Non-pigmented ciliary epithelial cell (primary cell): ENCODE measurements at regions not wholly inside any gene's neighbourhood (a gene's known extent, or its start where the extent isn't known, plus 50 kb on each side); places are given as distances from the start of the nearest gene placed in this dataset.

Experiments
- DNase-seq: peaks from one replicate; pipeline ENCODE4 v3.0.0-alpha.2; 2010; ENCODE audit warnings: low read depth

DNA sequence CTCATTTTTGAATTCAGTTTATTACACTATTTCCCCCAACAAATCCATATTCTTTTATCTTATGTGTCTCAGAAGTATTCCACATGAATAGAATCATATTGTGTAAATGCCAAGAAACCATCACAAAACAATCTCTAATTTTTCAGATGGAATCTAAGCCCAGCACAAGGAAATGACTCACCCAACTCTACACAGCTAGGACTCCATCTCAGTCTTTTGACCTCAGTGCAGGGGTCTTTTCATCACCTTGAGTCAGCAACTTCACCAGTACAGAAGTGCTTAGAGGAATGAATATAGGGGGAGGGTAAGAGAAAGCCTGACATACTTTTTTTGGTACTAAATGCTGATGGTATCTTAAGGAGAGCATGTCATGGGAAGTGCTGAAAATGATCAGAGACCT, 169.3 kb upstream of the LRRN1 start:
- peak; percentile 11 for DNase-seq

DNA sequence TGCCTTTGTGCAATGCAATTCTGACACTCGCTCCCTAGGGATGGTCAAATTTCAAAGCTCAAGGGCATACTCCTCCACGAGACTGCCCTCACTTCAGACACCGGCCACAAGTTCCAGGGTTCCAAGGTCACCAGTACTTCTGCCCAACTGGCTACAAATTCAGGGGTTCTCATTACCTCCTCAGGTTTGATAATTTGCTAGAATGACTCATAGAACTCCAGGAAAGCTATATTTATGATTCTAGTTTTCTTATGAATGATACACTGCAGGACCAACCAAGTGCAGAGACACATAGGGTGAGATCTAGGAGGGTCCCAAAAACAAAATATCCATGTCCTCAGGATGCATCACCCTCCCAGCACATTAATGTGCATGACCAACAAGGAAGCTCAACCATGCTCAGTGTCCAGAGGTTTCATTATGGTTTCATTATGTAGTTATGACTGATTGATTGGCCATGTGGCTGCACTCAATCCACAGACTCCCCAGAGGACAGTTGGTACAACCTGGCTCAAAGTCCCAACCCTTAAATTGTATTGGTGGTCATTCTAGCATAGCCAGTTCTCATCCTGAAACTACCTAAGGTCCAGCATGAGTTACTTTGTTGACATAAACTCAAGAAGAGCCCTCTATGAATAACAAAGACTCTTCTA, 170.4 kb upstream of the LRRN1 start:
- DNase-seq, result no peak

DNA sequence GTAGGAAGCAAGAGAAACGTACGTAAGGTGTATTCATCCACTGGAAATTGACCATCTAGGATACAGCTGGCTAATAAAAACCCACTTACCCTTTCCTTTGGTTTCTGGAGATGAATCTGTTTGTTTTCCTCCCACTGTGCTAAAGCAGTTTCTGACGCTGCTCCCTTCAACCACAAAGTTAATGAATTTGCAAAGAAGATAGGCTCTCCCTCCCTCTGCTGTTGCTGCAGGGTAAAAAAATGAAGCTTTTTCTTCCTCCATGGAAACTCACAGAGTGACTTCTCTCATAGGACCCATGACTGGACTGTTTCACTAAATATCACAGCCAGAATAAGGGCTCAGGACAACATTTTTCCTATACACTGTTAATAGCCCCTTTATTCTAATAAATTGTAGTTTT, 172.1 kb upstream of the LRRN1 start:
- DNase-seq, result no peak

DNA sequence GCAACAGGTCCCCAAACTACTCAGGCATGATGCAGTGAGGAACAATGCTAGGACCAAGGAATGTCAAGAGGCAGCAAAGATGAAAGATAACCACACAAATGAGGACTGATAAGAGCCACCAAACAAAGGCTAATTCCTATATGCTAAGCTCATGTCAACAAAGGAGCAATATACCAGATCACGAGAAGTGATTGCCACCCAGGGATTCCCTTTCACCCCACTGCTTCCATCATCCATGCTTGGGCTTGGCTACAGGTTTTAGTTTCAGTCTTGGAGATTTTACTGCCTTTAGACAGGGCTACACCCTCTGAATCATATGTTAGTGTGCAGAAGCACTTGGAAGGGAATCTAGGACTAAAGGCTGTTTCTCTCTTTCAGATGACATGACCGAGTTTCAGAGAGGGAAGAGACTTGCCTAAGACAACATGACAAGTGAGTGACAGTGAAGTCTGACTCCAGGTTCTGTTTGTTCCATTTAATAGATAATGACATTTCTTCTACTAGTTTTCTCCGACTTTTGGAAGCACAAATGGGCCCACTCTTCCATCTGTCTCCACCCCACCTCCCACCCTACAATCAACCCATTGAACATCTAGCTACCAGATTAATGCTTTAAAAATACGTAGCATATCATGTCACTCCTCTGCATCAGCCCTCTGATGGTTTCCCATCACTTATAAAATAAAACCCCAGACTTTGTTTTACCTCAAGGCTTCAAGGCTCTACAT, 173.5 kb upstream of the LRRN1 start:
- no peak for DNase-seq

DNA sequence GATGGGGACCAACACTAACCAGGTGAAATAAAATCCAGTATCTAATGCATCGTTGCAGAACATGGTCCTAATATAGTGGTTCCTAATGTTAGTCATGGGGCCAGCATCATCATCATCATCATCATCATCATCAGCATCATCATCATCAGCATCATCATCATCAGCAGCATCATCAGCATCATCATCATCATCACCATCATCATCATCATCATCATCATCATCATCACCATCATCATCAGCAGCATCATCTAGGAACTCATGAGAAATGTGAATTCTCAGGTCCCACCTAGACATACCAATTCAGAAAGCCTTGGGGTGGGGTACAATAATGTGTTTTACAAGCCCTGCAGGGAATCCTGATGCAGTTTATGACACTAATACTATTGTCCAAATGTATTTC, 179.4 kb upstream of the LRRN1 start:
- no peak for DNase-seq

DNA sequence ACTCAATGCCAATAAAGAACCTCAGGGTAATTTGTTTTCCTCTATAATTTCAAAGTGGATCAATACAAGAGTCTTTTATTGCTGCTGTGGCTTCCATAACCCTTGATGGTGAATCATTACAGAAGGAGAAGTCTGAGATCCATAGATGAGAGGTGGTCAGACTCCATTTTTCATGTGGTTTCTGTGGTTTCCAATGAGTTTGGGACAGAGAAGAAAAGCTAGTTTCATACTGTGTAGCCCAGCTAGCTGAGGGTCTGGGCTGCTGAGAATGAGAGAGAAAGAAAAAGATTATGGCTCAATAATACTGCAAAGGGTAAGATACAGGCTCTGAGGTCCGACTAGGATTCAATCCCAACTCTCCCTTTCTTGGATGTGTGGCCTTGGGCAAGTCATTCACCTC, 180.6 kb upstream of the LRRN1 start:
- DNase-seq, result no peak

DNA sequence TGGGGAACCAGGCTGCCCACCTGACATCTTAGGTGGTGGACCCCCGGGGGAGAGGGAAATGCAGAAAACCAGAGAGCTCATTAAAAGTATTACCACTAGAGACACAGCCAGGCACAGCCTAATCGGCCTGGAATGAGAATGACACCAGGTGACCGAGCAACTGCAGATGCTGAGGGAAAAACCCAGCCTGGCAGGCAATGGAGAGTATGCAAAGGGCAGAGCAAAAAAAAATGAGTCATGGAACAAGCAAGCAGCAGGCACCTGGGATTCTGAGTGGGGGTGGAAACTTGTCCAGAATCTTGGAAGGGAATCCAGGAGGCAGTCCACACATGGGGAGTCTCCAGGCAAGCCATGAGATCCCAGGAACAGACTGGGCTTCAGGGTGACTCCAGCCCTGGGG, 183.7 kb upstream of the LRRN1 start:
- no peak for DNase-seq

DNA sequence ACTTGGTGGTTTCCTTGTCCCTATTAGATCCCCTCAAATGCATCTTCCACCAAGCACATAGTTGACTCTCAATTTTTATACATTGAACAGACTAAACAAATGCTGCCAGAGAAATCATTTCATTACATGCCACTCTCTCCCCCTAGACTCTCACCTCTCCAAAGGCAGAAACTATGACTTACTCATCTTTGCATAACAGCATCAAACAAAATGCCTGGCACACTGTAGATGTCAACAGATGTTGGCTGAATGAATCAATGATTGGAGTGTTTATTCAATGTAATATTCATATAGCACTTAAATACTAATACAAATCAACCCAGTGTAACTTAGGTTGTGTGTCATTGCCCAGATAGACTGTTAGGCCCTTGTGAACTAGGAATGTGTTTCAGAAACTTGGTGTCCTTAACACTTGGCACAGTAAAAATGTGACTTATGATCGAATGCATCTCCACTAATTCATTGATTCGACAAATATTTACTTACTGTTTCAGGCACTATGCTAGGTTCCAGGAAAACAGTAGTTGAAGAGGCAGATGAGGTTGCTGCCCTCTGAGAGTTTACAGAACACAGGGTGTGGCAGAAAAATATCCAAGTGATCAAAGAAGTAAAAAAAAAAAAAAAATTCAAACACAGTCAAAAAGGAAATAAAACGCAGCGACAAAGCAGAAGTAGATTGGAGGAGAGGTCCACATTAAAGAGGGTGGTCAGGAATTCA, 188.5 kb upstream of the LRRN1 start:
- DNase-seq, result no peak

DNA sequence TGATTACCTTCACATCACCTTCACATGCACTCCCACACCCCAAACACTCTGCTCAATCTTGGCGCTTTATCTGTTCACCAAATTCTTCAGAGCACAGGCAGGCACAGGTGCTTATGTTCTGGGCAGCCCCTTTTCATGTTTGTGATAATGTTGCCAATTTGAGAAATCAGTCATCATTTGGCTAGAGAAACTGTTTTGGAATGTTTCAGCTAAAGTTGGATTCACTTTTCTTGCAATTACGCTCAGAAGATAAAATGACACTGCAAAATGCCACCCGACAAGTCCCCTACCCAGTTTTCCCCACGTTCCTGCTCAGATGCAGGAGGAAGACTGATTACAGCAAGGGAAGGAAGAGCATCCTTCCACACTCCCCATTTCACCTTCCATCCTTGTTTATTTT, 192.9 kb upstream of the LRRN1 start:
- DNase-seq, result no peak

DNA sequence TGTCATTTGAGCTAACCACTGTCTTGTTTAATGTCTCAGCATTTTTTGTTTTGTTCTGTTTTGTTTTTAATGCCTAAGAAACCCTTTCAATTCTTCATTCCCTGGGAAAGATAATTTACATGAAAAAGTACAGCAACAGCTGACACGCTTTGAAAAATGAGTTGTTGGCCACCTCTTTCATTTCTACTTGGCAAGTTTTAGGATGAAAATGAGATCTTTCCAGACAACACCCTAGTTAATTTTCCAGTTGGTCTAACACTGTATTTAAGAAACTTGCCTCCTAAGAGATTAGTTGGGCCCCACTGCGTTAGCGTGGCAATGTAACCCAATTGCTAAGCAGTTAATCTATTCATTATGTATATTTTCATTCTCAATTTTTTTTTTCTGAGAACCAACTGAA, 194.0 kb upstream of the LRRN1 start:
- no peak for DNase-seq

DNA sequence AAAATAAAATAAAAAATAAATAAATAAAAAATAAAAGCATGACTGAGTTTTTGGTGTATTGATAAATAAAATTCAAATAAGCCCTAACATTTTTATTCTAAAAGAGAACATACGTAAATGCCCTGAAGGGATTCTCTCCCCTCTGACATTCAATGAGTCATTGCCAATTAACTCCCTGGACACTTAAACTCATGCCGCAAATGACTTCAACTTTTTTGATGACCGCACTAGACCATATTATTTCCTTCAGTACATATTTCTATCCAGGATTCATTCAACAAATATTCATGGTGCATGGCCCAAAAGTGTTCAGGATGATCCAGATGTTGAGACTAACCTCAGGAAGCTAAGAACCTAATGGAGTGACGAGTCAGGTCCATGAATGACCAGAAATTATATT, 195.9 kb upstream of the LRRN1 start:
- no peak for DNase-seq

DNA sequence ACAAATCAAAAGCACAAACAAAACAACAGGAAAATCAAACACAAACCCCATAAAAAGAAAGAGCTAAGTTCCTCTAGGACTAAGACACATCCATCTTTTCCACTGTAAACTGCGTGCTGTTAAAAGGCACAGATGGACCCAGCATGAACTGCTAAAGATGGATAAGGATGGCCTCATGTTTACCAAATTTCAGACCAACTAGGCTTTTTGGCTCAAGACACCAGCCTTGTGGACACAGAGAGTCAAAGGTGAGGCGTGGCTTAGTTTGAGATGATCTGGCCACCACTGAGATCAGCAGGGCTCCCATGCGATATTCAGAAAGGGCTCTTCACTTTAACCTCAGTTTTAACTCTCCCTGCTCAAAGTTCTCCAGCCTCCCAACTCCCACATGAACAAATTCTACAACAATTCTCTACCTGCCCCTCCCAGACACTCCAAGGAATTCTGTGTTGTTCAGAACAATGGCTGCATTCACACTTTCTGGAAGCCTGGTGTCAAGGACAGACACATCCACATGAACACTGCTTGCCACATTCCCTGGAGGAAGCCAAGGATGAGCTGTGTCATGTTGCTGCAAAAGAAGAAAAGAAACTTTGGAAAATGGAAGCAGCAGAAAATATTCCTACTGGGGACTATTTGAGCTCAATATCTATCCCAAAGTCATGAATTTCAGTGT, 198.4 kb upstream of the LRRN1 start:
- no peak for DNase-seq

DNA sequence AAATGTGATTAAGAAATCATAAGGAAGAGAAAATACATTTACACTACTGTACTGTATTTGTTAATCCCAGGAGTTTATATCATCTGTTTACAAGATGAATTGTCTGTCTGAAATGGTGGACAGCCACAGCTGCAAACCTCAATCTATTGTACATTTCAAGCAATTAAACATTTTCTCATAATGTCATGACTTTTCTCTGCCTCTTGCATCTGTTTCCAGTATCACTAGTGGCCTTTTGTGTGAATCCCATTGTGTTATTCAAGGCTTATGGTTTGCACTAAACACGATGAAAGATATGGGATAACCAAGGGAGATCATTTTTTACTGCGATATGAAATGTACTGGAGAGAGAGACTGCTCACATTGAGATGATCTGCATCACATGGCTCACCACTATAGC, 200.2 kb upstream of the LRRN1 start:
- DNase-seq, result no peak

DNA sequence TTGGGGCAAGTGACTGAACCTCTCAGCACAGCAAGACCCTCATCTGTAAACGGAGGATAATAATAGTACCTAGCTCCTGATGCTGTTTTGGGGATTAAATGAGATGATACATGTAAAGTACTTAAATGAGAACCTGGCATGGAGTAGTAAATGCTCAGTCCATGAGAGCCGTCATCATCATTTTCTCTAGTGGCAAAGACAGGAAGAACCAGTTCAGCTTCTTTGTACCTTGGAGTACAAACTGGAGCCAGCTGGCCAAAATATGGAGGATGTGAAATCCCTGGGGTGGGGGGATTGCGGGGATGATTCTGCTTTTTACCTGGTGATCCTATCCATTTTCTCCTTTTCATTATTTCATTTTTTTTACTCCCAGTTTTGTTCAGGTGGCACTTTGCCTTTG, 204.2 kb upstream of the LRRN1 start:
- DNase-seq, result no peak

DNA sequence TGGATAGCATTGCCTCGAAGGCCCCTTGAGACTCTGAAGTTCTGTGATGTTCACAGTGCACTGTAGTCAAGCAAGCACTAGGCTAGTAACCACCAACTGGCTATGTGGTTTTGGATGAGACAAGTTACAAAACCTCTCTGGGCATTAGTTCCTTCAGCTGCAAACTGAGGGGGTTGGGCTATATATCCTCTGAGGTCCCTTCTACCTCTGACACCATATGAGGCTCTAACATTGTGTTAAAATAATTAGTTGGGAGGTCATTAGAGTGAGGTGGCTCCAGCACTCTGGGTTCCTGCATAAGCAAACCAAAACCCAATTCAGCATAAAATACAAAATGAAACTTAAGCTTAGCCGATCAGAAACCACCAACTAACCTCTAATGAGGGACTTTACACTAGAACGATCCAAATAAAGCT, 209.5 kb upstream of the LRRN1 start:
- DNase-seq, result no peak

DNA sequence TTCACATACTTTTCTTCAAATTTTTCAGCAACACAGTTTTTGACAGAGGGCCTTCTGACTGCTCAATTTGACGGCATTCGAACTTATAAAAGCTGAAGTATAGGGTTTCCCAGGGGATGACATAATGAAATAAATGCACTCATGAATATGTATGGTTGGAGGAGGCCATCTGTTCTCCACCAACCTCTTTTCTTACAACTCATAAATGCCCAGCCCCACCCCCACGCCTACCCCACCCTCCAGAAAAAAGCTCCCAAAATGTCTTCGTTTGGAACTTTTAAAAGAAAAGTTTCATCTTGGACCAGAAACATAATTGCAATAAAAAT, 211.6 kb upstream of the LRRN1 start:
- DNase-seq, result no peak

DNA sequence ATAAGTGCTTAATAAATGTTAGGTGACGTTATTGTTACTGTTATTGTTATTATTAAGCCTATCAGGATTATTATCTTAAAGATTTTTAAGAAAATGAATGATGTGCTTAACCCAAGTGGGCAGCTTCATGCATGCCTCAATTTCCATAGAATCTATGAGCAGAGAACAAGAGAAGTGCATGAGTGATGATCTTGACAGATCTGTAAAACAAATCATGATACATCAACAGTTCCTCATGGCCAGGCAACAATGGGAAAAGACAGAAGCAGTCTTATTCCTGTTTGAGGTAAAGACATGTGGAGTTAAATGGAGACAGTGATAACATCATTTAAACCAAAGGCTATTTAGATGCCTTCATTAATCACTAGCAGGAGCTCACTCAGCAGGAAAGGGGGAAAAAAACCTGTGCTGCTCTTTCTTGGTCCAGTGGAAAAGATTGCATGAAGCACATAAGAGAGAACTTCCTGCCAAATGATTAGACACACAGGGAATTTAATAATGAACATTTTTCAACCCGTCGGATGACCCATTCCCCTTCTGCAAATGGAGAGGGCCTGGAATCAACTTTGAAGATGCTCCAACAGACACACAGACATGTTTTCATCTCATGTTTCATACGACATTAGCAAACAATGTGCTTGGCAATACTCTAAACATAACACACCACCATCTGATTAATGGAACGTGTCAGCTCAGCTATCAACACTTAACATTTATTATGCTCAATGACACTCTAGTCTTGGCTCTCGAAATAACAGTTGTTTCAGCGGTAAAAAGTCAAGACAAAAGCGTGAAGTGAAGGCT, 212.2 kb upstream of the LRRN1 start:
- DNase-seq, result no peak

DNA sequence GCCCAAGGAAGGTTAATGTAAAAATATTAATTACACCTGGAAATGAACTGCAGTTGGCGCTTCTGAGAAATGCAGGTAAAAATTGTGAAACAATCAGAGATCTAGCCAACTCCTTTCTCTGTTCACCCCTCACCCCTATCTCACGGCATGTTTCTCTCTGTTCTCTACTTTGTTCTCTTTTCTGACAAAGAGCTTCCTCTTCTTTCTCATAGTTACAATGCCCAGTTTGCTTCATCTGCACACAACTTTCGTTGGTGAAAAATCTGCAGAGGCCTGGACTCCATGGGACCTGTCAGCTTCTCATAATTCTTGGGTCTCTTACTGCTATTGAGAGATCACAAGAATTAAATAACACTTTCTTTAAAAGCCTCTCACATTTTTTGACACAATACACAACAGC, 212.9 kb upstream of the LRRN1 start:
- DNase-seq, result no peak

DNA sequence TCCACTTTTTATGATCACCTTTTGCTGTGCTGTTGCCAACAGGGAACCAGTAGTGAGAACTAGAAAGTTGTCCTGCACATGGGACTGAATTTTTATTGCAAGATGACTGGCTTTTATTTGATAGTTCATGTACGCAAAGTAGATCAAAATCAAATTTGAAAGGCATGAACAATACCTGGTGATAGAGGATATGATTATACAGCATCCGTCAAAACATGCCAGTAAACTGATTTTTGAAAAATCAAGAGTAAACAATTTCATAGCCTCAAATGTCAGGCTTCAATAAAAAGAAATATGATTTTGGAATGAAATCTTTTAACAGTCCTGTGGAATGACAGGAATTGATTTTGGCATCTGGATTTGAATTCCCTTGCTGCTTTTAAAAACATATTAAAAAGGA, 219.6 kb upstream of the LRRN1 start:
- DNase-seq, result no peak

DNA sequence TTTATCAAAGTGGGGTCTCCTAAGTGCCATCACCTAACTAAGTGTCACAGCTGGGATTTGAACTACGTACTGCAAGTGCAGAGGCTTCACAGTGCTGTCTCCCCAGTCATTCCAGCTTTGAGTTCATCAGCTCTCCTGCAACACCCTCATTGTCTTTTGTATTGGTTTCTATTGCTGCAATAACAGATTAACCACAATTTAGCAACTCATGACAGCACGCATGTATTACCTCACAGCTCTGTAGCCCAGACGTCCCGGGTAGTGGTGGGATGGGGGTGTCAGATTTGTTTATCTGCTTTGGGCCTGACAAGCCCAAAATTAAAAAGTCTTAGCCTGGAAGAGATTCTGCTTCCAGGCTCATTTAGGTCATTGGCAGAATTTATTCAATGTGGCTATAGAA, 220.5 kb upstream of the LRRN1 start:
- DNase-seq, result no peak

DNA sequence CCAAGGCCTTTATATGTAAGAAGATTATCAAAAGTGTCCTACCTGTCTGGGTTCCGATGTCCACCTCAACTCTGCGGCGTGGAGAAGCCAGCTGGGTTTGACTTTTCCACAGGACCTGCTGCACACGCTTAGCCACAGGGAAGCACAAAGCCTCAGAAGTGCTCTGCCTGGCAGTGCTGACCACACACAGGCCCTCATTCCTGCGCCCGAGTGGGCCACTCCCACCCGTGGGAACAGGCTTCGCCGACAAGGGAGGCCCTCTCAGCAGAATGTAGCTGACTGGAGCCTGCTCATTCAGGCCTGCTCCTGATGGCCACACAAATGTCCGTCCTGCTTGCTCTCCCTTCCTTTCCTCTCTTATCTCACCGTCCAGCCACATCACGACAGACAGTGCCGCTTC, 221.4 kb upstream of the LRRN1 start:
- DNase-seq, result no peak

DNA sequence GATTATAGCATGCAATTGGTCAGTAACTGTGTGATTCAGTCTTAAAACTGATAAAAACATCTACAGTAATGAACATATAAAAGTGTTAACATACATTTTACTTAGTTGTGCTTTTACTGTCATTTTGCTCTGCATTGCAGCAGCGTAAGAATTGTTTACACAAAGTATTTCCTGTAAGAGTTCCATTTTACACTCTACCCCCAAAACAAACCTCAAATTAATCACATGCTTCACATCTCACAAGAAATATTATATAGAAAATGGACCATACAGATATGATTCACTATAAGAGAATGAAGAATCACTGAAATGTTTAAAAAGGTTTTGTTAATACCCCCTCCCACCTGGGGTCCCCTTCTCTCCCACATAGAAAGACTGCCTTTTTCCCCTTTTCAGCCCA, 225.9 kb upstream of the LRRN1 start:
- DNase-seq, result no peak
